NCI-H2227 (cell line): ENCODE measurements at regions not wholly inside any gene's neighbourhood (a gene's known extent, or its start where the extent isn't known, plus 50 kb on each side); places are given as distances from the start of the nearest gene placed in this dataset.
A peak's percentile ranks its signal among the peaks of the same experiment; 100 is the strongest.

ENCODE experiments used
- DNase-seq: peaks from one replicate; lab custom pipeline; 2025; ENCODE audit not compliant: unreplicated experiment; lab: John Stamatoyannopoulos, UW

DNA sequence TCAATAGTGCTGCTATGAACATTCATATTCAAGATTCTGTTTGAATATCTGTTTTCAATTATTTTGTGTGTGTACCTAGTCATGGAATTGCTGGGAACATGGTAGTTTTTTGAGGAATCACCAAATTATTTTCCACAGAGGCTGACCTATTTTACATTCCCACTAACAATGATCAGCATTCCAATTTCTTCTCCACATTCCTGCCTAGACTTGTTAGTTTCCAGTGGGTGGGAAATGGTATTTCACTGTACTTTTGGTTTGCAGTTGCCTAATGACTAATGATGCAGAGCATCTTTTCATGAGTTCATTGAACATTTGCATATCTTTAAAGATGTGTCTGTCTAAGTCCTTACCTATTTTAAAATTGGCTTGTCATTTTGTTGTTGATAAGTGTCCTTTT lies 1182.6 kb upstream of the B3GALT2 start:
- DNase-seq = no peak

GRCh38 chr1:194367121-194367520 lies 1180.7 kb upstream of the B3GALT2 start:
- DNase-seq = no peak

DNA sequence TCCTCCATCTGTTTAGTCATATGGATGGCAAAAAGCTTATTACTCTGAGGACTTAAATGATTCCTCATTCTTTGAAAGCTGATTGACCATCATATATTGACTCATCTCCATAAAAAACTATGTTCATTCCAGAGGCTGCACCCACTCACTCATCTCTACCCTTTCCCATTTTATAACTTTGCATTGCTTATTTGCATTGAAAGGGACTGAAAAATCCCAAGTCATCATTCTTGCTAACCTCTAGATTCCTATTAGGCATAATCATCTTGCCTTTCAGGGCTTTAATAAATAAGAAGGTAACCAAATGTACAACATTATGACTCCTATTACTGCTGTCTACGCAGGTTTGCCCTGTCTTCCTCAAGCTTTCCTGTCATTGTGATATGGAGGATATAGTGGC lies 1180.3 kb upstream of the B3GALT2 start:
- no peak for DNase-seq

DNA sequence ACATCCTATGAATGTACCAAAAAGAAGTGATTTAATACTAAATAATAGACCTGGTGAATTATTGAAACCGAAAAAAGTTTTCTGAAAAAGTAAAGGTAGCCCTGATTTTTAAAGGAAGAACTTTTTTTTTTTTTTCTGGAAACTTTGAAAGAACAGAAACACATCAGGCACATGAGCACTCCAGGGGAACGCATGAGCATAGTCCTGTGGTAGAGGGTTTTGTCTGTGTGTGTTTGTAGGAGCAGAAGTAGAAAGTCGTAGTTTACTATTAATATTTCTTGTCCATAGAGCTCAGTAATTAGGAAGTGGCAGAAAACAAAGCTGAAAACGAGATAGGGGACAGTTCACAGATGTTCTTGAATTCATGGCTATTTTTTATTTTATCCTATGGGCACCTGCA lies 1175.9 kb upstream of the B3GALT2 start:
- no peak for DNase-seq

- DNase-seq = no peak
Measured at GRCh38 chr1:194361374-194362131, 1175.1 kb upstream of the B3GALT2 start.

- DNase-seq = peak; percentile 62
Measured at GRCh38 chr1:194358208-194358581, 1171.8 kb upstream of the B3GALT2 start.

- DNase-seq = peak; percentile 74
Measured at GRCh38 chr1:194357573-194358207, 1171.3 kb upstream of the B3GALT2 start.

DNA sequence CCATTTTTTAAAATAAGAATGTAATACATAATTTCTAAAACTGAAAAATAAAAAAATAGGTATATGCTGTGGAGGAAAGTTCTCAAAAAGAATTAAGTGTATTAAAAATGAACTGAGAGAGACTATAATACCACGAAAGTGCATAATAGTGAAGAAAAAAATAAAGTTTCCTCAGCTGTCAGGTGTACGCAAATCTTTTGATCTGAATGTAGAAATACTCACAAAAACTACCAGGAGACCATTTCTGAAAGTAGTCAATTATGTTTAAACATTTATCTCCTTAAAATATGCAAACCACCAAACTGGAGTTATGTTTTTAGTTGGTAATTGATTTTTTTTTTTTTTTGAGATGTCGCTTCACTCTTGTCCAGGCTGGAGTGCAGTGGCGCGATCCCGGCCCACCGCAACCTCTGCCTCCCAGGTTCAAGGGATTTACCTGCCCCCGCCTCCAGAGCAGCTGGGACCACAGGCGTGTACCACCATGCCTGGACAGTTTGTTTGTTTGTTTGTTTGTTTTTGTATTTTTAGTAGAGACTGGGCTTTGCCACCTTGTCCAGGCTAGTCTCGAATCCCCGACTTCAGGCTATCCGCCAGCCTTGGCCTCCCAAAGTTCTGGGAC lies 1169.2 kb upstream of the B3GALT2 start:
- DNase-seq = no peak

GRCh38 chr1:194353121-194353520 lies 1166.7 kb upstream of the B3GALT2 start:
- DNase-seq = no peak

DNA sequence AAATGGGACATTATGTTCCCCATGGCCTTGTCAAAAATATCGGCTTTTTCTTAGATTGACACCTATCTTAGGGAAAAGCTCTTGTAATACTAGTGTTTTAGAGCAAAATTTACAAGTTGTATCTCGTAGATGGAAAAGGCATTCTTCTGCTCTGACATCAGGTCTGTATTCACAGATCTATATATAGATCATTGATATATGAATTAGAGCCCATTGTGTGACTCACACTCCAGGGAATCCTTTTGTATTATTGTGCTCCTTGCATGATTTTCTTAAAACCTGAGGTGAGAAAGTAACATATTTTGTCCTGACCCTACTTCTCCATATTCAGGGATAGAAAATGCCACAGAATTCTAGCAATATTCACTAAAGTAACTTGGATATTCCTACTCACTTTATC lies 1160.8 kb upstream of the B3GALT2 start:
- no peak for DNase-seq

DNA sequence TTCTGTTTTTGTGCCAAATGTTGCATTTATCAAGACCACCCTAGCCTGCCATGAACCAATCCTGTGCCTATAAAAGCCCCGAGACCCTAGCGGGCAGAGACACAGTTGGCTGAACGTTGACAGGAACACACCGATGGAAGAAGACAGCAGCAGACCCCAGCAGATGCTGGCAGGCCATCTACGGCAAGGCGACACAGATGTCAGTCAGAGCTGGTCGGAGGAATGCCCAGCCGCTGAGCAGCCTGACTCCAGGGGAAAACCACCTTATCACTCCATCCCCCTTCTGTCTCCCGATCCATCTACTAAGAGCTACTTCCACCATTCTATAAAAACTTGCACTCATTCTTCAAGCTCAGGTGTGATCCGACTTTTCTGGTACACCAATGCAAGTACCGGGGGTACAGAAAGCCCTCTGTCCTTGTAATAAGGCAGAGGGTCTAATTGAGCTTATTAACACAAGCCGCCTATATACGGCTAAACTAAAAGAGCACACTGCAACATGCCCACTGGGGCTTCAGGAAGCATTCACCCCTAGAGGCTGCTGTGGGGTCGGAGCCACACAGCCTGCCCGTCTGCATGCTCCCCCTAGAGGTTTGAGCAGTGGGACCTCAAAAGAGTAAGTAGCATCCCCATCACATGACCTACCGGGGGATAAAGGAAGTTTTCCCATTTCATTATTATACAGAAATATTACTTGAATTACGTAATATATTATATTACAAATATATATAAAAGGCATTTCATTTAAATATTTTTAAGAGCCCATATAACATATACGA lies 1156.3 kb upstream of the B3GALT2 start:
- DNase-seq = no peak

DNA sequence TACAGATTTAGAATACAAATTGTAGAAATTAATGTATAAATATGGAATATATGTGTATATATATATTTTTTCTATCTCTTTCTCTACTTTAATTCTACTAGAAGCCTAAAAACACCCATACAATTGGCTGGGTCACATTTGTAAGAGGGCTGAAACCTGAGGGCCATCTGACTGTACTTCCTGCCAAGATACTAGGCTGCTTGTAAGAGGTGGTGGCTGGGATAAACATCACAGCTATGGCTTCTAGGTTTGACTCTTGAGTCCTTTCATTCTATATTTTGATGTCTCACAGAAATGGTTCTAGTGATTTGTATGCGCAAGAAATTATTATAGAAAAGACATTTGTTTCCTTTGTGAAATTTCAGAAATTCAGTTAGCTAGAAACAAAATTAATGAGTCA lies 1155.2 kb upstream of the B3GALT2 start:
- DNase-seq = no peak

DNA sequence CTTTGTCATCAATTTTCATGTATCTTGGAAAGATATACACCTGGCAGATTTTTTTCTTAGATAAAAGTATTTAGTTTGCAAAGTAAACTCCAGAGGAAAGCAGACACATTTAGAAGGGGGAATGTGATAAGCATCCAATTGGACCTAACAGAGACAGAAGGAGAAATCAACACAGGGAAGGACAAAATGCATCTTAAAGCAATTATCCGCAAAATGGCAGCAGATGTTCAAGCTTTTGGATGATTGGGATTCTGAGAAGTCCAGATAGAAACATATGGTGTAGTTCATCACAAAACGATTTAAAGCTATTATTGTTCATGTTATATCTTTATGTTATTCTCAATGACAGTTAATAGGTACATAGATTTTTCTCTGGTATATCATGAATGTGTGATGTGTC lies 1153.1 kb upstream of the B3GALT2 start:
- DNase-seq = no peak

DNA sequence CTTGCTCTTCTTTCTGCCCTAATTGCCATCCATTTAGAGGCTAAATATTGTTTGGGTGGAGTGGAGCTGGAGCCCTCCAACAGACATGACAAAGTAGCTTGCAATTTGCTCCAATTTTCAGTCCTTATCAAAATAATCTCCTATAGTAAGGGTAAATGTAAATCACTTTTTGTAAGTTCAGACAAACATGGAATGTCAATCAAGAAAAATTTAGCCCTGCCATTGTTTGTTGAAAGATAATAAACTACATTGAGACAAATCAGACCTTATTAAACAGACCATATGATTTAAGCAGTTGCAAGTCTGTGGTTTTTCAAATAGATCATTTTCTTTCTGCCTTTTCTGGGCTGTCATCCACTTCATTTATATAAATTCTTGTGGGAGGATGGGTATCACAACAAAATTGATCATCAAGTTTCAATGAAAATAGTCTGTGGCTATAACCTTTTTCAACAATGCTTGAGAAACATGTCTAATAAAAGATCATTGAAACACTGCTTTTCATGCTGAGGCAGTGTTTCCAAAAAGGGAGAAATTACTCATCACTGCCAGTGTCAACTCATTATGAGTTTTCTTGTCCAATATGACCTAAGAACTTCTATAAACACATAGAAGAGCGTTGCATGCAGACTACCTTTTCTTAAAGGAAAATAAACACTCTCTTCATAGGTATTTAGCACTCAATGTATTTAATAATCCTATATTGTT lies 1152.0 kb upstream of the B3GALT2 start:
- DNase-seq = no peak

DNA sequence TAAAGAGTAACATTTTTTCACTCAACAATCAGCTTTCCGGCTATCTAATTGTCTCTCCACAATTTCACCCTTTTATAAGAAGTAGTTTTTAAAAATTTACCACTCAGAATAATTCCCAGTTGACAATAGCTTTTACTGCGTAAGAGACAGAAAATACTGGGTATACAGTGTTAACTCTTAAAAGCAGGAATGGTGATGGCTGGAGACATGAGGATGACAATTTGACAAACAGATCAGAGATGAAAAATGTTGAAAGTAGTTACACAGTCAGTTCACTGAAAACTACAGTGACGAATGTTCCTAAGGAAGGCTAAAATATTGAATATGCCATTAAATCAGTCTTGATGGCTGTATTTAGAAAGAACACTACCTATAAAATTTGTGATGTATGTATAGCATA lies 1146.8 kb upstream of the B3GALT2 start:
- DNase-seq = no peak

- DNase-seq = no peak
Measured at GRCh38 chr1:194331758-194332157, 1145.3 kb upstream of the B3GALT2 start.

GRCh38 chr1:194322751-194323150 lies 1136.3 kb upstream of the B3GALT2 start:
- DNase-seq = no peak

DNA sequence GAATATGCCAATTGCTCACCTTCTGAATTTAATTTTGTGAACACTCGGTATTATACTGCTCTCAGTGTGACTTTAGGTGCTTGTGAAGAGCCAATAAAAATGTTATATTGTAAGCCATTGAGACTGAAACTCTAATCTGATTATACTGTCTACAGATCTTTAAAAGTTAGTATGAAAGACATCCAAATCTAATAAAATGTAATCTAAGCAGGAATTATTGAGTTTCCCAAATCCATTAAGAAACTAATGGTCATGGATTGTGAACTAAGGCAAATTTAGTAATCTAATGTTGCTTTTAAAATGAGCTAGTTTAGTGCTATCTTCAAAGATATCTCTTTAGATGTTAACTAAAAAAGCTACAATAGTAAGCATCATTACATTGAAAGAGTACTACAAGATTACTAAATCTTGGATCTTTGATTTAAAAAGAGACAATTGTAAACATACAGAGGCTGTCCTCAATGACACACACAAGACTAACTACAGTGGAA lies 1132.4 kb upstream of the B3GALT2 start:
- DNase-seq = no peak

DNA sequence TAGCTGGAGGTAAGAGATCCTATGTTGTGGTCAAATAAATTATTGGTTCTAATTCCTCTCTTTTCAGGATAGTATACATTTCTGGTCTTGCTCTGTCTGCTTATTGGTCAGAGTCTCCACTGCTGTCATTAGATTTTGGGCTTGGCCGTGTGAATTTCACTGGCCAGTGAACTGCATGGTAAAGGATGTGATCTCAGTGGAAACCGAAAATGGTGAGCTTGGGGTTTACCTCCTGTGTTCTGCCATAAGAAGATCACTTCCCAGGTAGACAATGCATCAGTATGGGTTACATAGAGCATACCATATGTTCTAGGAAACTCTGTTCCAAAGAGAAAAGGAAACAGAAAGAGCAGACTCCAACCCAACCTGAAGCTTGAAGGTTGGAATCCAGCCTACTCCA lies 1123.3 kb upstream of the B3GALT2 start:
- DNase-seq = no peak

DNA sequence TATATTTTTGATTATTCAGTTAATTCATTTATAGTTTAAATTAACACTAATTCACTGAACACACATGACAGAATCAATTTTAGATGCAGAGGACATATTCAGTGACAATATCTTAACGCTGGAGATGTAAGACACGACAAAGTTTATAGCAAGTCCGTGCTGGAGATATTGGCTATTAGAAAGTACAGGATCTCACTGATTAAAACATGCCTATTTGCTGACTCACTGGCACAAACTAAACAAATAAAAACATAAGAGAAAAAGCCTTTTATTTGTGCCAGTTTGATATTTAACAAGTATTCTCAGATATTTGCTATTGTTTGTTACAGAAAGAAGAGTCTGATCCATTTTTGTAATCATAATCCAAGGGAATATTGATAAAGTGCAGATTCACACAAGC lies 1122.9 kb upstream of the B3GALT2 start:
- DNase-seq = no peak

- no peak for DNase-seq
Measured at GRCh38 chr1:194300776-194301175, 1114.4 kb upstream of the B3GALT2 start.
